Liver (tissue), 8 donors: ENCODE measurements at regions not wholly inside any gene's neighbourhood (a gene's known extent, or its start where the extent isn't known, plus 50 kb on each side); places are given as distances from the start of the nearest gene placed in this dataset.
"Not testable (repeated sequence)": the region's sequence is repeated elsewhere in the genome, so short reads cannot be mapped to it uniquely, and the experiment has no call there.

Experiments used
- DNase-seq: peaks from one replicate; pipeline ENCODE4 v3.0.0-alpha.2; 2017; ENCODE audit warnings: low spot score
- H3K27ac ChIP-seq, 2 donors: one replicate each; pipeline ENCODE4 v1.7.0; 2013; ENCODE audit warnings: inconsistent platforms in 2 of 2, low read length in 2 of 2, control low read depth in 1 of 2, low read depth in 1 of 2, mild to moderate bottlenecking in 1 of 2
- H3K27me3 ChIP-seq, 4 donors: one replicate each; pipeline versions ENCODE4 v1.6.1 to v1.7.0; 2013; ENCODE audit warnings: low read length in 3 of 4, inconsistent platforms in 1 of 4, mild to moderate bottlenecking in 1 of 4, moderate library complexity in 1 of 4; ENCODE audit not compliant: control insufficient read depth in 4 of 4, insufficient read depth in 4 of 4
- H3K36me3 ChIP-seq, 4 donors: one replicate each; pipeline versions ENCODE4 v1.6.1 to v1.7.0; 2013; ENCODE audit warnings: low read length in 3 of 4, mild to moderate bottlenecking in 3 of 4, low read depth in 1 of 4, moderate library complexity in 1 of 4; ENCODE audit not compliant: control insufficient read depth in 4 of 4, insufficient read depth in 3 of 4
- H3K4me1 ChIP-seq, 4 donors: one replicate each; pipeline versions ENCODE4 v1.6.1 to v1.7.0; 2013; ENCODE audit warnings: low read length in 3 of 4, mild to moderate bottlenecking in 3 of 4, moderate library complexity in 1 of 4; ENCODE audit not compliant: control insufficient read depth in 4 of 4, insufficient read depth in 4 of 4
- H3K4me3 ChIP-seq, 3 donors: one replicate each; pipeline versions ENCODE4 v1.6.1 to v1.7.0; 2013; ENCODE audit warnings: low read length in 3 of 3, control low read depth in 1 of 3, low read depth in 1 of 3, mild to moderate bottlenecking in 1 of 3
- H3K9ac ChIP-seq, 2 donors: one replicate each; pipeline ENCODE4 v1.7.0; 2013; ENCODE audit warnings: low read length in 2 of 2, mild to moderate bottlenecking in 2 of 2, moderate library complexity in 2 of 2, control low read depth in 1 of 2, low read depth in 1 of 2
- H3K9me3 ChIP-seq, 4 donors: one replicate each; pipeline versions ENCODE4 v1.6.1 to v1.7.0; 2013; ENCODE audit warnings: low read length in 3 of 4; ENCODE audit not compliant: control insufficient read depth in 4 of 4
- ATF3 ChIP-seq: IDR thresholded peaks from 2 replicates; pipeline ENCODE4 v1.6.1; 2016; ENCODE audit warnings: antibody characterized with exemption
- EGR1 ChIP-seq, 2 donors: IDR thresholded peaks; 2 replicates each; pipeline ENCODE4 v1.6.1; 2016 to 2018; ENCODE audit warnings: antibody characterized with exemption in 2 of 2, low read depth in 2 of 2
- FOXA1 ChIP-seq: IDR thresholded peaks from 2 replicates; pipeline ENCODE4 v1.6.1; 2016; ENCODE audit warnings: antibody characterized with exemption
- FOXA2 ChIP-seq: IDR thresholded peaks from 2 replicates; pipeline ENCODE4 v1.6.1; 2016; ENCODE audit warnings: antibody characterized with exemption
- GABPA ChIP-seq, 2 donors: IDR thresholded peaks in 1 of 2; conservative IDR thresholded peaks in 1 of 2; 2 replicates each; pipeline ENCODE4 v1.6.1; 2016; ENCODE audit warnings: antibody characterized with exemption in 2 of 2, mild to moderate bottlenecking in 1 of 2, moderate library complexity in 1 of 2
- HNF4A ChIP-seq, 2 donors: conservative IDR thresholded peaks; 2 replicates each; pipeline ENCODE4 v1.6.1; 2016; ENCODE audit warnings: antibody characterized with exemption in 2 of 2, mild to moderate bottlenecking in 2 of 2
- HNF4G ChIP-seq: IDR thresholded peaks from 2 replicates; pipeline ENCODE4 v1.6.1; 2016; ENCODE audit warnings: antibody characterized with exemption
- JUND ChIP-seq, 2 donors: IDR thresholded peaks; 2 replicates each; pipeline ENCODE4 v1.6.1; 2016; ENCODE audit warnings: antibody characterized with exemption in 2 of 2
- MAX ChIP-seq: IDR thresholded peaks from 2 replicates; pipeline ENCODE4 v1.6.1; 2016; ENCODE audit warnings: antibody characterized with exemption
- NR2F2 ChIP-seq: IDR thresholded peaks from 2 replicates; pipeline ENCODE4 v1.6.1; 2016; ENCODE audit warnings: antibody characterized with exemption
- RAD21 ChIP-seq, 2 donors: IDR thresholded peaks; 2 replicates each; pipeline ENCODE4 v1.6.1; 2016; ENCODE audit warnings: antibody characterized with exemption in 2 of 2, mild to moderate bottlenecking in 2 of 2
- RXRA ChIP-seq, 2 donors: IDR thresholded peaks; 2 replicates each; pipeline ENCODE4 v1.6.1; 2017 to 2018; ENCODE audit warnings: antibody characterized with exemption in 2 of 2, mild to moderate bottlenecking in 1 of 2
- SP1 ChIP-seq: IDR thresholded peaks from 2 replicates; pipeline ENCODE4 v1.6.1; 2018; ENCODE audit warnings: antibody characterized with exemption, mild to moderate bottlenecking
- YY1 ChIP-seq: IDR thresholded peaks from 2 replicates; pipeline ENCODE4 v1.6.1; 2016; ENCODE audit warnings: antibody characterized with exemption, mild to moderate bottlenecking
- WGBS: extraction: QIAGEN DNeasy Blood & Tissue Kit; methylation state at CpG from one replicate; pipeline ENCODE4 v1.1.7; 2013; 5-methylcytosine and 5-hydroxymethylcytosine counted together
- TF ChIP-seq, protein P1 (sequence below): IDR thresholded peaks from 2 replicates; pipeline ENCODE4 v1.6.1; 2016; ENCODE audit warnings: antibody characterized with exemption, mild to moderate bottlenecking
- TF ChIP-seq, protein P2 (sequence below): fragments of 150-350 bp; IDR thresholded peaks from 2 replicates; pipeline ENCODE4 v1.5.1; 2017; ENCODE audit warnings: improper control_type of control experiment, low read depth, low read length; ENCODE audit not compliant: missing input control
- donor health status: healthy.
- donor health status: healthy.
- donor health status: healthy.
- donor health status: healthy.
- donor health status: healthy.

- H3K27ac ChIP-seq: no peak overlapping the region
- H3K36me3 ChIP-seq: no peaks in the 10 kb centered on the region
- H3K27me3 ChIP-seq: no peaks in the 10 kb centered on the region
- no peak for DNase-seq
- TF ChIP-seq JUND (IDR thresholded peaks at IDR 0.05) (no peak), FOXA1 (no peak), FOXA2 (no peak), SP1 (no peak), ATF3 (no peak), NR2F2 (no peak), HNF4G (no peak)
- TF ChIP-seq, protein P1, sequence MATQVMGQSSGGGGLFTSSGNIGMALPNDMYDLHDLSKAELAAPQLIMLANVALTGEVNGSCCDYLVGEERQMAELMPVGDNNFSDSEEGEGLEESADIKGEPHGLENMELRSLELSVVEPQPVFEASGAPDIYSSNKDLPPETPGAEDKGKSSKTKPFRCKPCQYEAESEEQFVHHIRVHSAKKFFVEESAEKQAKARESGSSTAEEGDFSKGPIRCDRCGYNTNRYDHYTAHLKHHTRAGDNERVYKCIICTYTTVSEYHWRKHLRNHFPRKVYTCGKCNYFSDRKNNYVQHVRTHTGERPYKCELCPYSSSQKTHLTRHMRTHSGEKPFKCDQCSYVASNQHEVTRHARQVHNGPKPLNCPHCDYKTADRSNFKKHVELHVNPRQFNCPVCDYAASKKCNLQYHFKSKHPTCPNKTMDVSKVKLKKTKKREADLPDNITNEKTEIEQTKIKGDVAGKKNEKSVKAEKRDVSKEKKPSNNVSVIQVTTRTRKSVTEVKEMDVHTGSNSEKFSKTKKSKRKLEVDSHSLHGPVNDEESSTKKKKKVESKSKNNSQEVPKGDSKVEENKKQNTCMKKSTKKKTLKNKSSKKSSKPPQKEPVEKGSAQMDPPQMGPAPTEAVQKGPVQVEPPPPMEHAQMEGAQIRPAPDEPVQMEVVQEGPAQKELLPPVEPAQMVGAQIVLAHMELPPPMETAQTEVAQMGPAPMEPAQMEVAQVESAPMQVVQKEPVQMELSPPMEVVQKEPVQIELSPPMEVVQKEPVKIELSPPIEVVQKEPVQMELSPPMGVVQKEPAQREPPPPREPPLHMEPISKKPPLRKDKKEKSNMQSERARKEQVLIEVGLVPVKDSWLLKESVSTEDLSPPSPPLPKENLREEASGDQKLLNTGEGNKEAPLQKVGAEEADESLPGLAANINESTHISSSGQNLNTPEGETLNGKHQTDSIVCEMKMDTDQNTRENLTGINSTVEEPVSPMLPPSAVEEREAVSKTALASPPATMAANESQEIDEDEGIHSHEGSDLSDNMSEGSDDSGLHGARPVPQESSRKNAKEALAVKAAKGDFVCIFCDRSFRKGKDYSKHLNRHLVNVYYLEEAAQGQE: no peak
- H3K9me3 ChIP-seq: peaks cover 0 to 6% (median 0%) of the 10 kb centered on the region in 4 donors
- no peaks in the 10 kb centered on the region for H3K4me1 ChIP-seq
- H3K4me3 ChIP-seq: no peak overlapping the region
- no peak overlapping the region for H3K9ac ChIP-seq
Observed at GRCh38 chr10:57562211-57562610, 705.5 kb downstream of the IPMK start.

DNA sequence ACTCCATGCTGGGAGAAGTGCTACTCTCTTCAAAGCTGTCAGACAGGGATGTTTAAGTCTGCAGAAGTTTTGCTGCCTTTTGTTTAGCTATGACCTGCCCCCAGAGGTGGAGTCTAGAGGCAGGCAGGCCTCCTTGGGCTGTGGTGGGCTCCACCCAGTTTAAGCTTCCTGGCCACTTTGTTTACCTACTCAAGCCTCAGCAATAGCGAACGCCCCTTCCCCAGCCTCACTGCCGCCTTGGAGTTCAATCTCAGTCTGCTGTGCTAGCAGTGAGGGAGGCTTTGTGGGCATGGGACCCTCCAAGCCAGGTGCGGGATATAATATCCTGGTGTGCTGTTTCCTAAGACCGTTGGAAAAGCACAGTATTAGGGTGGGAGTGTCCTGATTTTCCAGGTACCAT is 715.9 kb downstream of the IPMK start:
- DNase-seq: not testable (repeated sequence)

DNA sequence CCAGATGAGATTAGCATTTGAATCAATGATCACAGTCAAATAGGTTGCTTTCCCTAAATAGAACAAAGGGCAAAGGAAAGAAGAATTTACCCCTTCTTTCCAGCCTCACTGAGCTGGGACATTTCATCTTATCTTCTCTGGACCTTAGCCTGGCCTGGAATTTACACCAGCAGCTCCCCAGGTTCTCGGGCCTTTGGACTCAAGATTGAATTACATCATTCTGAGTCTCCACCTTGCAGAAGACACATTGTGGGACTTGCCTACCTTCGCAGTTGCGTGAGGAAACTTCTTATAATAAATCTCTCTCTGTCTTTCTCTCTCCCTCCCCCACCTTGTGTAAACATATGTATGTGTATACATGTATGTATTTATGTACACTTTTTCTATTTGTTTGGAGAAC is 732.4 kb downstream of the IPMK start:
- TF ChIP-seq, protein P1: no peak
- TF ChIP-seq JUND (IDR thresholded peaks at IDR 0.05) (no peak), SP1 (no peak), HNF4A (conservative IDR thresholded peaks at IDR 0.05) (no peak), HNF4G (no peak), EGR1 (IDR thresholded peaks at IDR 0.05; ENCODE audit: low read depth in 2 of 2) (no peak), GABPA (IDR thresholded peaks at IDR 0.05 in 1 of 2, conservative IDR thresholded peaks at IDR 0.05 in 1 of 2) (no peak), RAD21 (IDR thresholded peaks at IDR 0.05) (no peak), RXRA (IDR thresholded peaks at IDR 0.05) (no peak), YY1 (no peak), ATF3 (no peak), FOXA1 (no peak), MAX (no peak)
- TF ChIP-seq, protein P2, sequence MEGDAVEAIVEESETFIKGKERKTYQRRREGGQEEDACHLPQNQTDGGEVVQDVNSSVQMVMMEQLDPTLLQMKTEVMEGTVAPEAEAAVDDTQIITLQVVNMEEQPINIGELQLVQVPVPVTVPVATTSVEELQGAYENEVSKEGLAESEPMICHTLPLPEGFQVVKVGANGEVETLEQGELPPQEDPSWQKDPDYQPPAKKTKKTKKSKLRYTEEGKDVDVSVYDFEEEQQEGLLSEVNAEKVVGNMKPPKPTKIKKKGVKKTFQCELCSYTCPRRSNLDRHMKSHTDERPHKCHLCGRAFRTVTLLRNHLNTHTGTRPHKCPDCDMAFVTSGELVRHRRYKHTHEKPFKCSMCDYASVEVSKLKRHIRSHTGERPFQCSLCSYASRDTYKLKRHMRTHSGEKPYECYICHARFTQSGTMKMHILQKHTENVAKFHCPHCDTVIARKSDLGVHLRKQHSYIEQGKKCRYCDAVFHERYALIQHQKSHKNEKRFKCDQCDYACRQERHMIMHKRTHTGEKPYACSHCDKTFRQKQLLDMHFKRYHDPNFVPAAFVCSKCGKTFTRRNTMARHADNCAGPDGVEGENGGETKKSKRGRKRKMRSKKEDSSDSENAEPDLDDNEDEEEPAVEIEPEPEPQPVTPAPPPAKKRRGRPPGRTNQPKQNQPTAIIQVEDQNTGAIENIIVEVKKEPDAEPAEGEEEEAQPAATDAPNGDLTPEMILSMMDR: no peak
- WGBS: 65% methylated on average over 3 of the region's 3 CpGs
- no peak for DNase-seq
- no peaks in the 10 kb centered on the region for H3K27me3 ChIP-seq
- no peaks in the 10 kb centered on the region for H3K36me3 ChIP-seq
- no peak overlapping the region for H3K4me3 ChIP-seq
- H3K9ac ChIP-seq: no peak overlapping the region
- no peak overlapping the region for H3K27ac ChIP-seq
- no peaks in the 10 kb centered on the region for H3K9me3 ChIP-seq
- no peaks in the 10 kb centered on the region for H3K4me1 ChIP-seq

More for the DNA sequence above, 715.9 kb downstream of the IPMK start:
- H3K4me1 ChIP-seq, H3K27ac ChIP-seq, H3K4me3 ChIP-seq, H3K9ac ChIP-seq, H3K36me3 ChIP-seq, H3K9me3 ChIP-seq, H3K27me3 ChIP-seq: not testable (repeated sequence)
- 84% methylated on average over 5 of the region's 5 CpGs for WGBS
